Fibroblast of pulmonary artery (primary cell): ENCODE measurements at regions not wholly inside any gene's neighbourhood (a gene's known extent, or its start where the extent isn't known, plus 50 kb on each side); places are given as distances from the start of the nearest gene placed in this dataset.

Experiments used
- DNase-seq: peaks from one replicate; pipeline ENCODE4 v3.0.0-alpha.2; 2010; ENCODE audit warnings: low read depth
- H3K4me3 ChIP-seq: replicated peaks from 2 replicates; pipeline ENCODE4 v1.5.1; 2011; ENCODE audit warnings: low read depth, mild to moderate bottlenecking, control low read depth, low read length, moderate library complexity
- CTCF ChIP-seq: IDR thresholded peaks from 2 replicates; pipeline ENCODE4 v1.5.1; 2011; ENCODE audit warnings: mild to moderate bottlenecking, control low read depth, low read length, inconsistent platforms; ENCODE audit errors: missing control alignments

GRCh38 chr1:244187310-244187709, 136.2 kb downstream of the ZBTB18 start:
- no peak overlapping the region for H3K4me3 ChIP-seq
- DNase-seq: no peak
- TF ChIP-seq CTCF: no peak

GRCh38 chr1:244191581-244191980, 140.5 kb downstream of the ZBTB18 start:
- no peak overlapping the region for H3K4me3 ChIP-seq
- no peak for DNase-seq
- no peak for TF ChIP-seq CTCF

DNA sequence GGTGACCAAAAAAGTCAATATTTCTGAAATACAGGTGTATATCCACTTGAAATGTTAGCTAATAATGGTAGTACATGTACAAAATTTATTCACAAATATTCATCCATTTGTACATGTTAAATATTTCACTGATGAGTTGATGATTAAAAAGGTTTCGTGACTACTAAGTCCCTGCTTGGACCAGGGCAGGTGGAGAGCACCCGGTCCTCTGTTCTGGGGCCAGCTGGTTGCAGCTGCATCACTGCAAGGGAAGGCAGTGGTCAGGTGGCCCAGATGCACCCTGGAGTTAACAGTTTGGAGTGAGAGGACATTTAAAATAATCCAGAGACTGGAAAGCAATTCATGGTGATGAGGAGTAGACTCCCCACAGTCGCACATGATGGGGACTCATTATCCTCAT, 141.2 kb downstream of the ZBTB18 start:
- H3K4me3 ChIP-seq: no peak overlapping the region
- no peak for DNase-seq
- TF ChIP-seq CTCF: no peak

DNA sequence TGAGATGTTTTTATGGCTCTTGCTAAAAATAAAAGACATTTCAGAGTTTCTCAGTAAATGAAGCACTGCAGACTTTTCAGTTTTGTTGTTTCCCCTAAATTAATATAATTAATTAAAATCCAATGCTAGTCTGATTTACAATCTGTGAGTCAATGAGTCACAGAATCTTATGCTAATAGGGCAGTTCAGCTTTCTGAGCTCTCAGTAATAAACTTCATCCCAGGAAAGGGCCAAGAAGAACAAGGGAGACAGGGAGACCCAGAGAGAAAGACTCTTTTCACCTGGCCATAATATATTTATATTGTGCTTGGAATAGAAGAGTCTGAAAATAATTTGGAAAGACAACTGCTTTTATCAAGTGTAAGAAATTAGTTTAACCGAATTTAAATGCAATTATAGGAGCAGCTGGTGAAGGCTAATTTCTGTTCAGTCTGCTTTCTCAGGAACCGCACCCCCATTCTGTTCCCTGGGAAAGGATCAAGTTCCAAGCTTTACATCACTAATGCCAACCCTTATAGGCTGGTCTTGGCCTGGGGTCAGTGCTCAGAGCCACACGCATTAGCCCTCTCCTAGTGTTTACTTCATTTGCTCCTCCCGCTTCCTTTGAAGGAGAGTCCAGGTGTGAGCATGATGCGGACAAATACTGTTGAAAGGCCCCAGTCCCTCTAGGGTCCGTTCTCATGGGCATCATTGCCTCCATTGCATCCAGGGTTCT, 145.6 kb downstream of the ZBTB18 start:
- TF ChIP-seq CTCF: no peak
- DNase-seq: no peak
- H3K4me3 ChIP-seq: no peak overlapping the region

DNA sequence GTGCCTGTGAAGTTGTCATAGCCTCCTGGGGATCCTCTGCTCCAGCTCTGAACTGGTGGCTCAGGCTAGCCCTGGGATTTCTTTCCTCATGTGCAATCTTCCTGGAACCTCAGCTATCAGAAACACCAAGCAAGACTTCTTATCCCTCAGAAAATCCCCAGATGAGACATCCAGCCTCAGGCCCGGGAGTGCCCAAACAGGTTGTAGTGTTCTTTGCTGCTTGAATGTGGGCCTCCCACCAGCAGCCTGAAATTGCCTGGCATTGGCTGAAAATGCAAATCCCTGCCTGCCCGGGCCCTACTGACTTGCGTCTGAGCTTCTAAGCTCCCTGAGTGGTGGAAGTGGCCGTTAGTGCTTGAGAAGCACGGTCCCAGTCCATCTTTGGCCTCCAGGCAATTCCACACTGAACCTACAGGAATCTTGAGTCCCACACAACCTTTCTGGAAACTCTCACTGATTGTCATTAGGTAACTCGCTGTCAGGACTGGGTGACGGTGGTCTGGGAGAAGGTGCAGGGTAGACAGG, 146.8 kb downstream of the ZBTB18 start:
- no peak for DNase-seq
- H3K4me3 ChIP-seq: no peak overlapping the region
- TF ChIP-seq CTCF: no peak

GRCh38 chr1:244199902-244200301, 148.8 kb downstream of the ZBTB18 start:
- H3K4me3 ChIP-seq: no peak overlapping the region
- TF ChIP-seq CTCF: no peak
- DNase-seq: no peak

DNA sequence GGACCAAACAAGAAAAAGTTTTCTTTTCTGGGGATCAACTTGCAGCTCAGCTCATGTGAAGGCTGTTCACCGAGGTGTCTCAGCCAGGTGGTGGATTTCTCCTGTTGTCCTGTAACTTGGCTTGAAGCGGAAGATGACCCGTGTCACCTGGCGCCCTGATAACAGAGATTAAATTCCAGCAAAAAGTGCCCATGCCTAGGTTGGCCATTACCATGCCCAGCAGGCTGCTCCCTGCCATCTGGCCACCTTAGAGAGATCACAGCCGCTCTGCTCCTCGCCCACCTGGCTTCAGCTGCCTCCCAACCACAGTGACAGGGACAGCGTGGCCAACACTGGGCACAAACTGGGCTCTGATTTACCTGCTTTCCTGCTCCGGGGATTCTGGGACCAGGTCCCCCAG, 149.5 kb downstream of the ZBTB18 start:
- TF ChIP-seq CTCF: no peak
- no peak for DNase-seq
- no peak overlapping the region for H3K4me3 ChIP-seq
